H9 (cell line): ENCODE measurements at regions not wholly inside any gene's neighbourhood (a gene's known extent, or its start where the extent isn't known, plus 50 kb on each side); places are given as distances from the start of the nearest gene placed in this dataset.

Experiments used
- DNase-seq: peaks from one replicate; pipeline ENCODE4 v3.0.0-alpha.2; 2017
- H2AFZ ChIP-seq: one replicate; pipeline ENCODE4 v1.6.1; 2013; ENCODE audit warnings: mild to moderate bottlenecking, low read length, control low read depth, moderate library complexity
- H2AK5ac ChIP-seq: 2 replicates; pipeline ENCODE4 v1.6.1; 2013; ENCODE audit warnings: low read length, control low read depth, mixed read lengths; ENCODE audit not compliant: insufficient read length
- H2BK120ac ChIP-seq: one replicate; pipeline ENCODE4 v1.6.1; 2013; ENCODE audit warnings: low read depth, mild to moderate bottlenecking, low read length, control low read depth, inconsistent platforms; ENCODE audit not compliant: poor library complexity, severe bottlenecking
- H2BK12ac ChIP-seq: 2 replicates; pipeline ENCODE4 v1.6.1; 2013; ENCODE audit warnings: low read length, control low read depth, mixed read lengths, low read depth; ENCODE audit not compliant: insufficient read length
- H2BK15ac ChIP-seq: 2 replicates; pipeline ENCODE4 v1.6.1; 2013; ENCODE audit warnings: low read depth, low read length, control low read depth
- H2BK20ac ChIP-seq: one replicate; pipeline ENCODE4 v1.6.1; 2013; ENCODE audit warnings: low read depth, mild to moderate bottlenecking, low read length, control low read depth, inconsistent platforms; ENCODE audit not compliant: poor library complexity, severe bottlenecking
- H2BK5ac ChIP-seq: 2 replicates; pipeline ENCODE4 v1.6.1; 2013; ENCODE audit warnings: low read length, control low read depth, mixed read lengths; ENCODE audit not compliant: insufficient read length
- H3K14ac ChIP-seq: 2 replicates; pipeline ENCODE4 v1.6.1; 2013; ENCODE audit warnings: low read length, control low read depth; ENCODE audit not compliant: insufficient read depth
- H3K18ac ChIP-seq: 2 replicates; pipeline ENCODE4 v1.6.1; 2013; ENCODE audit warnings: low read depth, mild to moderate bottlenecking, mixed read lengths, low read length, control low read depth; ENCODE audit not compliant: insufficient read length
- H3K23ac ChIP-seq: 2 replicates; pipeline ENCODE4 v1.6.1; 2013; ENCODE audit warnings: low read length, control low read depth, mixed read lengths, low read depth; ENCODE audit not compliant: insufficient read length
- H3K23me2 ChIP-seq: 2 replicates; pipeline ENCODE4 v1.6.1; 2013; ENCODE audit warnings: low read depth, mild to moderate bottlenecking, mixed read lengths, low read length, control low read depth; ENCODE audit not compliant: insufficient read length, poor library complexity, severe bottlenecking
- H3K27ac ChIP-seq: 2 replicates; pipeline ENCODE4 v1.5.1; 2013; ENCODE audit warnings: low read length, control low read depth, mixed read lengths, low read depth; ENCODE audit not compliant: insufficient read length
- H3K27me3 ChIP-seq: 2 replicates; pipeline ENCODE4 v1.6.1; 2013; ENCODE audit warnings: low read length, control low read depth, inconsistent platforms; ENCODE audit not compliant: insufficient read depth
- H3K4ac ChIP-seq: 2 replicates; pipeline ENCODE4 v1.6.1; 2013; ENCODE audit warnings: low read depth, mild to moderate bottlenecking, control low read depth, inconsistent platforms, low read length, moderate library complexity
- H3K4me1 ChIP-seq: 2 replicates; pipeline ENCODE4 v1.6.1; 2013; ENCODE audit warnings: low read length, control low read depth, inconsistent platforms; ENCODE audit not compliant: insufficient read depth
- H3K4me2 ChIP-seq: 2 replicates; pipeline ENCODE4 v1.6.1; 2013; ENCODE audit warnings: low read length, control low read depth, mixed read lengths; ENCODE audit not compliant: insufficient read length, insufficient read depth
- H3K56ac ChIP-seq: 2 replicates; pipeline ENCODE4 v1.6.1; 2013; ENCODE audit warnings: low read depth, mild to moderate bottlenecking, mixed read lengths, low read length, control low read depth; ENCODE audit not compliant: insufficient read length
- H3K79me1 ChIP-seq: 2 replicates; pipeline ENCODE4 v1.6.1; 2013; ENCODE audit warnings: low read depth, mild to moderate bottlenecking, moderate library complexity, low read length, control low read depth, inconsistent platforms; ENCODE audit not compliant: insufficient read depth, poor library complexity, severe bottlenecking
- H3K79me2 ChIP-seq: 2 replicates; pipeline ENCODE4 v1.6.1; 2013; ENCODE audit warnings: low read length, control low read depth, inconsistent platforms; ENCODE audit not compliant: insufficient read depth
- H3K9ac ChIP-seq: 2 replicates; pipeline ENCODE4 v1.6.1; 2013; ENCODE audit warnings: low read length, control low read depth, mixed read lengths; ENCODE audit not compliant: insufficient read length; ENCODE audit errors: extremely low read depth
- H3K9me3 ChIP-seq: one replicate; pipeline ENCODE4 v1.6.1; 2013; ENCODE audit warnings: low read depth, low read length, inconsistent platforms; ENCODE audit not compliant: control insufficient read depth
- H3T11ph ChIP-seq: one replicate; pipeline ENCODE4 v1.6.1; 2013; ENCODE audit warnings: mild to moderate bottlenecking, low read length, control low read depth, inconsistent platforms
- H4K20me1 ChIP-seq: one replicate; pipeline ENCODE4 v1.6.1; 2013; ENCODE audit not compliant: control insufficient read depth, insufficient read length, insufficient read depth
- H4K5ac ChIP-seq: 2 replicates; pipeline ENCODE4 v1.6.1; 2013; ENCODE audit warnings: low read depth, mild to moderate bottlenecking, mixed read lengths, low read length, control low read depth; ENCODE audit not compliant: insufficient read length
- H4K8ac ChIP-seq: replicated peaks from 2 replicates; pipeline ENCODE4 v1.6.1; 2013; ENCODE audit warnings: low read length, control low read depth, mixed read lengths, low read depth; ENCODE audit not compliant: insufficient read length
- H4K91ac ChIP-seq: 2 replicates; pipeline ENCODE4 v1.6.1; 2013; ENCODE audit warnings: low read depth, mild to moderate bottlenecking, moderate library complexity, mixed read lengths, low read length, control low read depth; ENCODE audit not compliant: insufficient read length
- H3K27ac Mint-ChIP-seq, 3 experiments: 2 replicates in 2 of 3; 3 replicates in 1 of 3; pipeline ENCODE4 v1.8.0; 2020 to 2021; ENCODE audit warnings: mixed read lengths in 3 of 3, mild to moderate bottlenecking in 1 of 3, moderate library complexity in 1 of 3
- H3K27me3 Mint-ChIP-seq: 2 replicates; pipeline ENCODE4 v1.8.0; 2021; ENCODE audit warnings: low read depth, mild to moderate bottlenecking, moderate library complexity, mixed read lengths
- H3K36me3 Mint-ChIP-seq, 3 experiments: 2 replicates in 2 of 3; 3 replicates in 1 of 3; pipeline ENCODE4 v1.8.0; 2020 to 2021; ENCODE audit warnings: low read depth in 3 of 3, mixed read lengths in 3 of 3; ENCODE audit not compliant: insufficient read depth in 1 of 3
- H3K4me1 Mint-ChIP-seq, 2 experiments: 2 replicates each; pipeline ENCODE4 v1.8.0; 2020; ENCODE audit warnings: mixed read lengths in 2 of 2
- H3K4me3 Mint-ChIP-seq, 2 experiments: 2 replicates in 1 of 2; 3 replicates in 1 of 2; pipeline ENCODE4 v1.8.0; 2020 to 2021; ENCODE audit warnings: mild to moderate bottlenecking in 2 of 2, mixed read lengths in 2 of 2, moderate library complexity in 1 of 2
- H3K9me3 Mint-ChIP-seq, 2 experiments: 2 replicates in 1 of 2; 3 replicates in 1 of 2; pipeline ENCODE4 v1.8.0; 2020; ENCODE audit warnings: mild to moderate bottlenecking in 2 of 2, mixed read lengths in 2 of 2, moderate library complexity in 1 of 2
- WGBS: extraction: QIAGEN DNeasy Blood & Tissue Kit; methylation state at CpG from one replicate; pipeline ENCODE4 v1.1.7; 2013; ENCODE audit warnings: missing lambda C conversion rate, low lambda C conversion rate, mixed read lengths; ENCODE audit not compliant: insufficient read length; ENCODE audit errors: extremely low coverage; 5-methylcytosine and 5-hydroxymethylcytosine counted together
- TF ChIP-seq, protein P1 (sequence below): fragments of 200-600 bp; sonication (generic); conservative IDR thresholded peaks from 3 replicates; pipeline ENCODE4 v1.8.0; 2021; ENCODE audit warnings: antibody characterized with exemption, mild to moderate bottlenecking

DNA sequence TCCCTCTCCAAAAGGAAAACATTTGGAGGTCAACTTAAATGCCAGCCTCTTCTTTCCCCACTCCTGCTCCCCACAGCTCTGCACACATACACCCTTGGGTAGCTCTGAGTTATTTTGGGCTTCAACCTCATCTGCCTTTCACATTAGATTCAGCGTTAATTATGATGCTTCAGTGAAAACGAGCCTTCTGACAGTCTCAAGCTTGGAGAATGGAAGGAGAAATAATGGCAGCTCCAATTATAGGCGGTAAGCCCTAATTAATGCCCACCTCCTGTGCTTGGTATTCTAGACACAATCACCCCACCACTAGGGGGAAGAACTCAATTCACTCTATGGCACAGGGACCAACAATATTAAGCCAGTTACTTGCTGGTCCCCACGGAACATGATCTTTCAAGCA, 397.9 kb downstream of the BRINP2 start:
- H3K79me1 ChIP-seq, result no peaks in the 10 kb centered on the region
- H2AK5ac ChIP-seq, result no peak overlapping the region
- no peaks in the 10 kb centered on the region for H3K79me2 ChIP-seq
- no peaks in the 10 kb centered on the region for H3K9me3 ChIP-seq
- no peak overlapping the region for H2BK12ac ChIP-seq
- H3K4ac ChIP-seq, result no peak overlapping the region
- no peak overlapping the region for H3K18ac ChIP-seq
- H3K23me2 ChIP-seq, result no peaks in the 10 kb centered on the region
- Mint-ChIP-seq H3K9me3 (no peaks in the 10 kb centered on the region), H3K4me3 (no peak overlapping the region), H3K27ac (no peak overlapping the region), H3K4me1 (peaks cover 2 to 3% of the 10 kb centered on the region in 2 experiments; a peak in 2 of 4 replicates), H3K36me3 (no peaks in the 10 kb centered on the region), H3K27me3 (no peaks in the 10 kb centered on the region)
- DNase-seq, result no peak
- no peaks in the 10 kb centered on the region for H3K27me3 ChIP-seq
- no peak overlapping the region for H3K27ac ChIP-seq
- no peak overlapping the region for H4K91ac ChIP-seq
- no peak overlapping the region for H3K14ac ChIP-seq
- WGBS, result no CpG with 5 or more reads among the region's 4 CpGs
- H3T11ph ChIP-seq, result no peak overlapping the region
- H2BK15ac ChIP-seq, result no peak overlapping the region
- no peaks in the 10 kb centered on the region for H4K20me1 ChIP-seq
- H3K4me1 ChIP-seq, result no peaks in the 10 kb centered on the region
- no peak overlapping the region for H3K9ac ChIP-seq
- H4K5ac ChIP-seq, result no peak overlapping the region
- TF ChIP-seq, protein P1, sequence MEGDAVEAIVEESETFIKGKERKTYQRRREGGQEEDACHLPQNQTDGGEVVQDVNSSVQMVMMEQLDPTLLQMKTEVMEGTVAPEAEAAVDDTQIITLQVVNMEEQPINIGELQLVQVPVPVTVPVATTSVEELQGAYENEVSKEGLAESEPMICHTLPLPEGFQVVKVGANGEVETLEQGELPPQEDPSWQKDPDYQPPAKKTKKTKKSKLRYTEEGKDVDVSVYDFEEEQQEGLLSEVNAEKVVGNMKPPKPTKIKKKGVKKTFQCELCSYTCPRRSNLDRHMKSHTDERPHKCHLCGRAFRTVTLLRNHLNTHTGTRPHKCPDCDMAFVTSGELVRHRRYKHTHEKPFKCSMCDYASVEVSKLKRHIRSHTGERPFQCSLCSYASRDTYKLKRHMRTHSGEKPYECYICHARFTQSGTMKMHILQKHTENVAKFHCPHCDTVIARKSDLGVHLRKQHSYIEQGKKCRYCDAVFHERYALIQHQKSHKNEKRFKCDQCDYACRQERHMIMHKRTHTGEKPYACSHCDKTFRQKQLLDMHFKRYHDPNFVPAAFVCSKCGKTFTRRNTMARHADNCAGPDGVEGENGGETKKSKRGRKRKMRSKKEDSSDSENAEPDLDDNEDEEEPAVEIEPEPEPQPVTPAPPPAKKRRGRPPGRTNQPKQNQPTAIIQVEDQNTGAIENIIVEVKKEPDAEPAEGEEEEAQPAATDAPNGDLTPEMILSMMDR, result peak; percentile 57
- no peak overlapping the region for H3K56ac ChIP-seq
- no peak overlapping the region for H2BK120ac ChIP-seq
- no peak overlapping the region for H3K4me2 ChIP-seq
- no peak overlapping the region for H2BK20ac ChIP-seq
- H2AFZ ChIP-seq, result no peak overlapping the region
- H4K8ac ChIP-seq, result no peak overlapping the region
- no peak overlapping the region for H2BK5ac ChIP-seq
- no peak overlapping the region for H3K23ac ChIP-seq
